ENCODE measurements at regions not wholly inside any gene's neighbourhood (a gene's known extent, or its start where the extent isn't known, plus 50 kb on each side); places are given as distances from the start of the nearest gene placed in this dataset.

GRCh38 chr2:48140586-48140985, 173.9 kb upstream of the FOXN2 start:
- DNase-seq (ENCODE audit: low spot score), result no peak

- DNase-seq (ENCODE audit: low spot score), result no peak
These were observed 169.7 kb upstream of the FOXN2 start for GRCh38 chr2:48144777-48145176.

GRCh38 chr2:48145845-48146452, 168.5 kb upstream of the FOXN2 start:
- DNase-seq (ENCODE audit: low spot score), result no peak

- no peak for DNase-seq (ENCODE audit: low spot score)
These were observed 167.9 kb upstream of the FOXN2 start for GRCh38 chr2:48146552-48146951.

- no peak for DNase-seq (ENCODE audit: low spot score)
These were observed 166.8 kb upstream of the FOXN2 start for GRCh38 chr2:48147719-48148118.

- no peak for DNase-seq (ENCODE audit: low spot score)
These were observed 165.5 kb upstream of the FOXN2 start for GRCh38 chr2:48148841-48149430.

GRCh38 chr2:48157150-48157549, 157.3 kb upstream of the FOXN2 start:
- no peak for DNase-seq (ENCODE audit: low spot score)

- DNase-seq (ENCODE audit: low spot score), result no peak
These were observed 152.9 kb upstream of the FOXN2 start for GRCh38 chr2:48161628-48162027.

- no peak for DNase-seq (ENCODE audit: low spot score)
These were observed 151.7 kb upstream of the FOXN2 start for GRCh38 chr2:48162742-48163141.

GRCh38 chr2:48165070-48165753, 149.3 kb upstream of the FOXN2 start:
- no peak for DNase-seq (ENCODE audit: low spot score)

- DNase-seq (ENCODE audit: low spot score), result no peak
These were observed 145.3 kb upstream of the FOXN2 start for GRCh38 chr2:48169141-48169592.

- no peak for DNase-seq (ENCODE audit: low spot score)
These were observed 144.2 kb upstream of the FOXN2 start for GRCh38 chr2:48170281-48170680.

GRCh38 chr2:48173141-48173540, 141.3 kb upstream of the FOXN2 start:
- DNase-seq (ENCODE audit: low spot score), result no peak

- DNase-seq (ENCODE audit: low spot score), result no peak
These were observed 140.0 kb upstream of the FOXN2 start for GRCh38 chr2:48174503-48174902.

GRCh38 chr2:48175254-48175653, 139.2 kb upstream of the FOXN2 start:
- DNase-seq (ENCODE audit: low spot score), result no peak

GRCh38 chr2:48175656-48176055, 138.8 kb upstream of the FOXN2 start:
- no peak for DNase-seq (ENCODE audit: low spot score)

- no peak for DNase-seq (ENCODE audit: low spot score)
These were observed 137.6 kb upstream of the FOXN2 start for GRCh38 chr2:48176876-48177275.

- DNase-seq (ENCODE audit: low spot score), result no peak
These were observed 135.9 kb upstream of the FOXN2 start for GRCh38 chr2:48178611-48179010.

- no peak for DNase-seq (ENCODE audit: low spot score)
These were observed 133.9 kb upstream of the FOXN2 start for GRCh38 chr2:48180557-48180956.

GRCh38 chr2:48183276-48183675, 131.2 kb upstream of the FOXN2 start:
- no peak for DNase-seq (ENCODE audit: low spot score)

- DNase-seq (ENCODE audit: low spot score), result no peak
These were observed 130.5 kb upstream of the FOXN2 start for GRCh38 chr2:48183991-48184390.

- no peak for DNase-seq (ENCODE audit: low spot score)
These were observed 127.0 kb upstream of the FOXN2 start for GRCh38 chr2:48187503-48187902.

- DNase-seq (ENCODE audit: low spot score), result no peak
These were observed 124.8 kb upstream of the FOXN2 start for GRCh38 chr2:48189552-48190228.

Measured in activated CD4-positive, alpha-beta T cell treated with anti-CD3 and anti-CD28 coated beads, Interleukin-2, Interleukin-4, amounts not matched to agents 100 ng/mL and 50 ng/mL, durations not matched to agents 16 hours and 8 hours (primary cell).